ENCODE measurements at regions not wholly inside any gene's neighbourhood (a gene's known extent, or its start where the extent isn't known, plus 50 kb on each side); places are given as distances from the start of the nearest gene placed in this dataset.

DNA sequence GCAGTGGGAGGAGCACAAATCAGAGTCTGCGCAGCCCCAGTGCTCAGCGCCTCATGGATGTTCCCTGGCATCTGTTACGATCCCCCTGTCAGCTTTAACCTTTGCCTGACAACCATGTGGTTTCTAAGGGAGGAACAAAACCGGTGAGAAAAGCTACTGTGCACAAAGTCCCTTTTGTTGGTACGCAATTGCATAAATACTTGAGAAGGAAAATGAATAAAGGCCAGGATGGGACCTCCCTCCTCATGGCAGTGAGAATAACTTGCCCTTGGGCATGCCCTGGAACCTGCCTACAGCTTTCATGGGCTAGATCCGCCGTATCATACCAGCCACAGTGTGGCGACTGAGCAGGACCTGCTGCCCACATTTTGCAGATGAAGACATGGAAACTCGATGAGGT is 81.0 kb downstream of the RIN2 start:
- TF ChIP-seq ESRRG (CRISPR knock-in tag; IDR thresholded peaks at IDR 0.05), result no peak
- no peak for TF ChIP-seq ZFP3 (CRISPR knock-in tag; IDR thresholded peaks at IDR 0.05)
- no peak for TF ChIP-seq GLIS3 (CRISPR knock-in tag; IDR thresholded peaks at IDR 0.05)
